ENCODE measurements at regions not wholly inside any gene's neighbourhood (a gene's known extent, or its start where the extent isn't known, plus 50 kb on each side); places are given as distances from the start of the nearest gene placed in this dataset.
"Not testable (repeated sequence)": the region's sequence is repeated elsewhere in the genome, so short reads cannot be mapped to it uniquely, and the experiment has no call there.

GRCh38 chr21:35573472-35574374 is 486.6 kb downstream of the SETD4 start:
- no peak for DNase-seq (ENCODE audit: low spot score)

- DNase-seq (ENCODE audit: low spot score) = no peak
These were observed 488.4 kb downstream of the SETD4 start for GRCh38 chr21:35571910-35572309.

- DNase-seq (ENCODE audit: low spot score) = no peak
These were observed 491.7 kb downstream of the SETD4 start for GRCh38 chr21:35568643-35569042.

- no peak for DNase-seq (ENCODE audit: low spot score)
These were observed 493.5 kb downstream of the SETD4 start for GRCh38 chr21:35566874-35567273.

GRCh38 chr21:35565204-35565611 is 495.1 kb downstream of the SETD4 start:
- DNase-seq (ENCODE audit: low spot score) = peak; percentile 7

GRCh38 chr21:35563885-35564451 is 496.4 kb downstream of the SETD4 start:
- peak; percentile 21 for DNase-seq (ENCODE audit: low spot score)

- no peak for DNase-seq (ENCODE audit: low spot score)
These were observed 497.4 kb downstream of the SETD4 start for GRCh38 chr21:35562876-35563275.

- DNase-seq (ENCODE audit: low spot score) = no peak
These were observed 499.2 kb downstream of the SETD4 start for GRCh38 chr21:35561116-35561515.

GRCh38 chr21:35559829-35560225 is 500.5 kb downstream of the SETD4 start:
- no peak for DNase-seq (ENCODE audit: low spot score)

- no peak for DNase-seq (ENCODE audit: low spot score)
These were observed 501.0 kb downstream of the SETD4 start for GRCh38 chr21:35559128-35559828.

- DNase-seq (ENCODE audit: low spot score) = no peak
These were observed 503.8 kb downstream of the SETD4 start for GRCh38 chr21:35556536-35556935.

GRCh38 chr21:35552483-35552882 is 503.4 kb upstream of the RUNX1 start:
- not testable (repeated sequence) for DNase-seq (ENCODE audit: low spot score)

GRCh38 chr21:35548904-35549615 is 500.0 kb upstream of the RUNX1 start:
- DNase-seq (ENCODE audit: low spot score) = no peak

- DNase-seq (ENCODE audit: low spot score) = no peak
These were observed 499.1 kb upstream of the RUNX1 start for GRCh38 chr21:35547946-35548774.

- no peak for DNase-seq (ENCODE audit: low spot score)
These were observed 494.6 kb upstream of the RUNX1 start for GRCh38 chr21:35543746-35544145.

GRCh38 chr21:35540950-35541638 is 492.0 kb upstream of the RUNX1 start:
- no peak for DNase-seq (ENCODE audit: low spot score)

- DNase-seq (ENCODE audit: low spot score) = no peak
These were observed 489.3 kb upstream of the RUNX1 start for GRCh38 chr21:35538386-35538785.

- DNase-seq (ENCODE audit: low spot score) = no peak
These were observed 488.5 kb upstream of the RUNX1 start for GRCh38 chr21:35537604-35538003.

- no peak for DNase-seq (ENCODE audit: low spot score)
These were observed 484.8 kb upstream of the RUNX1 start for GRCh38 chr21:35533893-35534292.

- peak; percentile 54 for DNase-seq (ENCODE audit: low spot score)
These were observed 481.7 kb upstream of the RUNX1 start for GRCh38 chr21:35530766-35531165.
